ENCODE measurements at regions not wholly inside any gene's neighbourhood (a gene's known extent, or its start where the extent isn't known, plus 50 kb on each side); places are given as distances from the start of the nearest gene placed in this dataset.
A peak's percentile ranks its signal among the peaks of the same experiment; 100 is the strongest.

DNA sequence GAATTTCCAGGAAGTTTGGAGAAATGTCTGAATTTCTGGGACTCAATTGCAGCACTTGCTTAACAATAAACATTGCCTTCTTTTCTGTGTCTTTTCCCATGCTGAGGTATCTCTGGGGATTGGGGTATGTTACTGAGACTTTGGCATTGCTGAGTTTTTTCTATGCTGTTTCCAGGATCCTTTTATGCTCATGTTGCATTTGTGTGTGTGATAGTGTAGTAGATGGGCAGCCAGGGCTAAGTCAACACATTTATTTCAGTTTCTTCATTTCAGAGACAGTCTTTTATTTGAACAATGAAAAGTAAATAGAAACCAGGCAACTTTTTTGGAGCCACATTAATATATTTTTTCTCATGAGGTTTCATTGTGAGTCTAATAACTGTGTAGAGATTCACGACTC is 1160.3 kb upstream of the TMEM132C start:
- no peak overlapping the region for H3K4me3 ChIP-seq (ENCODE audit: low read length)
- no peak for TF ChIP-seq CTCF (conservative IDR thresholded peaks at IDR 0.05; ENCODE audit: low read length)
- no peak for DNase-seq (ENCODE audit: low read depth)

DNA sequence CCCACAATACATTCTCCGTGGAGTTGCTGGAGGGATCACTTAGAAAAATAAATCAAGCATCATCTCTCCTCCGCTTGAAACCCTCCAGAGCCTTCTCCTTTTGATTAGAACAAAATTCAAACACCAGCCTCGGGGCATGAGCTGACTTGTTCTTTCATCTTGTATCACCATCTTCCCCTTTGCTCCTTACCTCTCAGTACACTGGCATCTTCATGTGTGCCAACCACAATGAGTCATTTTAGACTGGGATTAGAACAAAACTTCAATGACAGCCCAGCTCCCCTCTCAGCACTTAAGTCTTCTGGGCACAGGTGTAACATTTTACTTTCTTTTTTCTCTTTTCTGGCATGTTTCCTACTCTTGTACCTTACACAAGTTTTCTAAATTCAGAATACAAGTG is 1159.2 kb upstream of the TMEM132C start:
- no peak for DNase-seq (ENCODE audit: low read depth)
- no peak for TF ChIP-seq CTCF (conservative IDR thresholded peaks at IDR 0.05; ENCODE audit: low read length)
- no peak overlapping the region for H3K4me3 ChIP-seq (ENCODE audit: low read length)

DNA sequence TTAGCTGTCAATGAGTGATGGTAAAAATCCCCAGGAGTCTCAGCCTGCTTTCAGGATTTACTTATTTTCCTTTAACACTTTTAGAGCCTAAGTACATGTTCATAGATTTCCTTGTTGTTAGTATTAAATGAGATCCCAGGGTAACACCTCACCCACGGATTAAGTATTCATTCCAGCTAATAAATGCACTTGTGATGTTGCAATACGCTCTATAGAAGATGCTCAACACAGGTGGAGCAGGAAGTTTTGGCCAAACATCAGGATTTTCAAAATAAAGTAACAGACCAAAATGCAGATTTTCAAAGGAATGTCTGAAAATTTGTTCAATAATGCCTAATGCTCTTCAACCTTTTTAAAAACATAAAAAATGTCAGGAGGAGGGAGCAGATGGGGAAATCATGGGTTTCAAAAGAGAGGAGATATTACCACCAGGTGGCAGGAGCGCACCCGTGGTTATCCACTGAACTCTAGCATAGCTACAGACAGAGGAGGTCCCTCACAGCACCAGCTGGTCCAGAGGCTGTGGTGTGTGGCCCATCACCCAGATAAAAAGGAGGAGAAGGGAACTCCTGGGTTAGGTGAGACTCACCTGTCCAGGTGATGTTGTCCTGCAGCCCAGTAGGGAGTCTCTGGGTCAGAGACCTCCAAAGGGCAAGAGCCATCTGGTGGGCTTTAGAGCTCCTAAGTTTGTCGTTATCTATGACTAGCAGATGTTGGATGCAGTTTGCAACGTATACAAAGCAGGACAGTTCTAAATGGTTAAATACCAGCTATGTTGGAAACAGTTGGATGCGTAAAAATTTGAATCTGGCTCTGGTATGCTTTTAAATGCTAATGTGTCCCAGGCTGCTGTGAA is 1158.4 kb upstream of the TMEM132C start:
- DNase-seq (ENCODE audit: low read depth) = peak; percentile 64
- H3K4me3 ChIP-seq (ENCODE audit: low read length) = no peak overlapping the region
- TF ChIP-seq CTCF (conservative IDR thresholded peaks at IDR 0.05; ENCODE audit: low read length) = peak; percentile 80

DNA sequence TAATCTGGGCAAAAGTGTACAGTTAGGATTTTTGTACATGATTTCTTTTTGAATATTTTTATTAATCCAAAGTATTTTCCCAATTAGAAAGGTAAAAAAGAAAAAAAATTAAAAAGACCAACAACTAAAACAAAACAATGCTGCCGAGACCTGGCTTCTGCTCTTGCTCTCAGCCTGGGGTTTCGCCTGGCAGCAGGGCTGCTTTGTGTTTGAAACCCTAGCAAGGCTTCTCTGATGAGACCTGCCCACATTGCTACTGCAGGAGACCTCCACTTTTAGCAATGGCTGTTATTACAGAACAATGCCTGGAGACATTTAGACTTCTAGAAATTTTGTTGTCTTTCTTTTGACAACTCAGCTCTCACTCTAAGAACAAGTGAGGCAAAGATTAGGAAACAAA is 1153.0 kb upstream of the TMEM132C start:
- no peak overlapping the region for H3K4me3 ChIP-seq (ENCODE audit: low read length)
- TF ChIP-seq CTCF (conservative IDR thresholded peaks at IDR 0.05; ENCODE audit: low read length) = no peak
- DNase-seq (ENCODE audit: low read depth) = no peak

DNA sequence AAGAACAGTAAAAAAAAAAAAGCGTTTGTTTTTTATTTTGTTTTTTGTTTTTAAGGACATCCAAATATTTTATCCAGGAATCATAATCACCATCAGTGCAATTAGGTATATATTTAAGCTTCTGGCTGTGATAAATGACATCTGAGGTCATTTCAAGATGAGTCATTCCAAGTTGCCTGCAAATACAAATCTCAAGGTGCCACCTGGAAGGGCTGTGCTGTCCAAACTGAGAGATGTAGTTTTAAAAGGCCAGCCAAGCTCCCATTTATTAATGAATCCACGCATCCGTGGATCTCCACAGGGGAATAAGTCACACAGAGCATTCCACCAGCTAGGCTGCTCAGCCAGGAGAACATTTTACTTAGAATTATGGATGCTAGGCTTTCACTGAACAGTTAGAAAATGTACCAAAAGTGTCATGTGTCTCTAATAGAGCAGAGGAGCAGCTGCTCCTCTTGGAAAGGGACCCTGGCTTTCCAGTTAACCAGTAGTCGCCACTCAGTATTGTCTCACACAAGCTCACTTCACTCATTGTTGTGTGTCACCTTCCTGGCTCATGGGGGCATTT is 1151.4 kb upstream of the TMEM132C start:
- no peak for DNase-seq (ENCODE audit: low read depth)
- H3K4me3 ChIP-seq (ENCODE audit: low read length) = no peak overlapping the region
- no peak for TF ChIP-seq CTCF (conservative IDR thresholded peaks at IDR 0.05; ENCODE audit: low read length)

DNA sequence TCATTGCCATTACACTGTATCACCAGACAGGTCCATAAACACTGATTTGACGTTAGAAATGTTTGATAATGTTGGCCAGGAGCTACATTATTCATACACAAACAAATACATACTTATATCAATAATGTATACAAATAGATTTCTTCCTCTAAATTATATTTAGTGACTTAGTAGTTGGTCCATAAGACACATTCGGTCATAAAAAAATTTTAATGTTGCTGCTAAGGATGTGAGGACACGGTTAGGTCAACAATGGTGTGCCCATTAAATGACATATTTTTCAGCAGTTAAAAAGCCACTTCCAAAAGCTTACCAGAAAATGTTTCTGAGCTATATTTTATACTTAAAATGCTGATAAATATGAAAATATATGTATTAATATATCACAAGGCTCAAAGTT is 1148.7 kb upstream of the TMEM132C start:
- no peak overlapping the region for H3K4me3 ChIP-seq (ENCODE audit: low read length)
- TF ChIP-seq CTCF (conservative IDR thresholded peaks at IDR 0.05; ENCODE audit: low read length) = no peak
- DNase-seq (ENCODE audit: low read depth) = no peak

DNA sequence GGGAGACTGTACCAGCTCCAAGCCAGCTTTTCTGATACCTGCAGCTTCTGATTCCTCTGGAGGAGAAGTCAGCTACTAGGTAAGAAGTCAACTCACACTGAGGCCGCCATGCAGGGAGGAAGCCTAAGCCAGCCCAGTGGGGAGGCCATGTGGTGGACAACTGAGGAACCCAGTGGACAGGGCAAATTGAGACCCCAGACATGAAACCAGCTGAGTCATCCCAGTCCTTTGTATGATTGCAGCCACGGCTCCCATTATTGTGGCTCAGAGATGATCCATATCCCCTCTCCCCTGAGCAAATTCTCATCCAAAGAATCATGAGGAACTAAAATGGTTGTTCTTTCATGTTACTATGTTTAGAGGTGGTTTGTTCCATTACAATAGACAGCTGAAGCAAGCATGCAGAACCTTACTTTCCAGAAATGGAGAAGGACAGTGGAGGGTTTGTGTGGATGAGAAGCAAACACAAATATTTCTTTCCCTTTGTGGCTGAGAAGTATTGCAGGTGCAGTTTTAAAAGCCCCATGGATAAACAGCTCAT is 1147.3 kb upstream of the TMEM132C start:
- TF ChIP-seq CTCF (conservative IDR thresholded peaks at IDR 0.05; ENCODE audit: low read length) = no peak
- H3K4me3 ChIP-seq (ENCODE audit: low read length) = no peak overlapping the region
- no peak for DNase-seq (ENCODE audit: low read depth)

Data from AG10803 (cell line).